GM12878 (cell line): ENCODE measurements at regions not wholly inside any gene's neighbourhood (a gene's known extent, or its start where the extent isn't known, plus 50 kb on each side); places are given as distances from the start of the nearest gene placed in this dataset.

ENCODE experiments used
- ATAC-seq: fragments of 200-7000 bp; cut with Tn5 transposase; 3 replicates; pipeline ENCODE4 v1.9.1; 2020; ENCODE audit warnings: mild to moderate bottlenecking, moderate library complexity
- BruUV-seq: library from RNA; stranded (reverse); fragments of 400-500 nt; replicated peaks from 2 replicates; lab custom pipeline; 2021; lab: Mats Ljungman, UMichigan
- CTCF ChIA-PET: fragments of 300-600 bp; sonication (Branson Sonifier 250); formaldehyde crosslinking; extraction: SDS; loops from one replicate; lab custom pipeline; 2021; ENCODE audit warnings: inconsistent platforms; lab: Yijun Ruan, JAX
- POLR2A ChIA-PET: fragments of 350-600 bp; formaldehyde crosslinking; extraction: SDS; loops from one replicate; lab custom pipeline; 2021; ENCODE audit warnings: inconsistent platforms; lab: Charles Lee
- RAD21 ChIA-PET: fragments of 300-600 bp; sonication (Branson Sonifier 250); formaldehyde crosslinking; loops from one replicate; lab custom pipeline; 2023; ENCODE audit warnings: antibody characterized with exemption; ENCODE audit not compliant: unreplicated experiment; lab: Charles Lee
- SMC1A ChIA-PET: fragments of 300-600 bp; sonication (Branson Sonifier 250); formaldehyde crosslinking; loops from one replicate; lab custom pipeline; 2023; ENCODE audit not compliant: unreplicated experiment, uncharacterized antibody; lab: Charles Lee
- DNase-seq: peaks from one replicate; pipeline ENCODE4 v3.0.0-alpha.2; 2011; ENCODE audit warnings: low read depth, low spot score
- FAIRE-seq: peaks from 3 replicates; lab custom pipeline; 2011; peaks lifted over from hg19 to GRCh38; lab: Jason Lieb, UNC
- H2AFZ ChIP-seq: 2 replicates; pipeline ENCODE4 v1.6.0; 2011; ENCODE audit warnings: low read depth, low read length, control low read depth; ENCODE audit not compliant: control insufficient read depth
- H3K27ac ChIP-seq: 2 replicates; pipeline ENCODE4 v1.5.1; 2011; ENCODE audit warnings: control low read depth; ENCODE audit not compliant: control insufficient read depth, insufficient read depth
- H3K27me3 ChIP-seq, 2 experiments: replicated peaks in 1 of 2; 2 replicates each; pipeline versions ENCODE4 v1.6.0 to v1.6.1; 2011; ENCODE audit warnings: low read length in 1 of 2; ENCODE audit not compliant: control insufficient read depth in 2 of 2, insufficient read depth in 2 of 2
- H3K36me3 ChIP-seq, 2 experiments: 2 replicates each; pipeline ENCODE4 v1.5.1; 2011; ENCODE audit warnings: low read length in 1 of 2; ENCODE audit not compliant: control insufficient read depth in 2 of 2, insufficient read depth in 2 of 2
- H3K4me1 ChIP-seq: 2 replicates; pipeline ENCODE4 v1.6.1; 2011; ENCODE audit warnings: mild to moderate bottlenecking, low read length, moderate library complexity, mixed read lengths; ENCODE audit not compliant: control insufficient read depth, insufficient read depth
- H3K4me2 ChIP-seq: 2 replicates; pipeline ENCODE4 v1.6.0; 2011; ENCODE audit warnings: control low read depth; ENCODE audit not compliant: control insufficient read depth, insufficient read depth
- H3K4me3 ChIP-seq: fragments of 200-600 bp; sonication (generic); 2 replicates; pipeline ENCODE4 v1.5.1; 2016
- H3K79me2 ChIP-seq: 2 replicates; pipeline ENCODE4 v1.6.0; 2011; ENCODE audit warnings: low read length; ENCODE audit not compliant: control insufficient read depth, insufficient read depth
- H3K9ac ChIP-seq: 2 replicates; pipeline ENCODE4 v1.8.0; 2011; ENCODE audit warnings: low read length, control low read depth, mixed read lengths; ENCODE audit not compliant: control insufficient read depth, insufficient read depth
- H3K9me3 ChIP-seq: replicated peaks from 3 replicates; pipeline ENCODE4 v1.5.1; 2011; ENCODE audit warnings: mild to moderate bottlenecking, low read length; ENCODE audit not compliant: control insufficient read depth, insufficient read depth
- H4K20me1 ChIP-seq: 2 replicates; pipeline ENCODE4 v1.6.0; 2011; ENCODE audit not compliant: control insufficient read depth, insufficient read depth
- BACH1 ChIP-seq: fragments of 450-650 bp; IDR thresholded peaks from 2 replicates; pipeline ENCODE4 v1.6.1; 2017; ENCODE audit warnings: mild to moderate bottlenecking, borderline replicate concordance
- CHD4 ChIP-seq: fragments of 200-600 bp; sonication (generic); IDR thresholded peaks from 2 replicates; pipeline ENCODE4 v1.6.1; 2016; ENCODE audit warnings: mild to moderate bottlenecking
- FOS ChIP-seq: IDR thresholded peaks from 3 replicates; pipeline ENCODE4 v1.6.1; 2011; ENCODE audit warnings: borderline replicate concordance; ENCODE audit not compliant: insufficient read length; ENCODE audit errors: extremely low read depth
- FOXK2 ChIP-seq: fragments of 450-650 bp; IDR thresholded peaks from 2 replicates; pipeline ENCODE4 v1.6.1; 2017; ENCODE audit warnings: mild to moderate bottlenecking, moderate library complexity
- KLF5 ChIP-seq: fragments of 450-650 bp; IDR thresholded peaks from 2 replicates; pipeline ENCODE4 v1.6.1; 2014; ENCODE audit warnings: mild to moderate bottlenecking; ENCODE audit not compliant: partially characterized antibody
- POLR2AphosphoS5 ChIP-seq: IDR thresholded peaks from 2 replicates; pipeline ENCODE4 v1.6.1; 2011; ENCODE audit warnings: mild to moderate bottlenecking, low read length, inconsistent platforms
- RUNX3 ChIP-seq: IDR thresholded peaks from 2 replicates; pipeline ENCODE4 v1.6.1; 2012; ENCODE audit warnings: low read length, inconsistent platforms
- SREBF2 ChIP-seq: IDR thresholded peaks from 2 replicates; pipeline ENCODE4 v1.6.1; 2012; ENCODE audit warnings: mild to moderate bottlenecking, low read length
- SRF ChIP-seq, 2 experiments: IDR thresholded peaks; 2 replicates each; pipeline ENCODE4 v1.6.1; 2011; ENCODE audit warnings: low read depth in 2 of 2, low read length in 2 of 2, mild to moderate bottlenecking in 1 of 2, moderate library complexity in 1 of 2
- SUZ12 ChIP-seq: fragments of 200-600 bp; sonication (generic); IDR thresholded peaks from one replicate; pipeline ENCODE4 v1.6.1; 2018; ENCODE audit warnings: antibody characterized with exemption, mild to moderate bottlenecking; ENCODE audit not compliant: unreplicated experiment
- ZNF622 ChIP-seq: fragments of 450-650 bp; IDR thresholded peaks from 2 replicates; pipeline ENCODE4 v1.6.1; 2017; ENCODE audit warnings: mild to moderate bottlenecking, inconsistent platforms
- WGBS: methylation state at CpG from one replicate; pipeline ENCODE4 v1.1.6; 2016; ENCODE audit warnings: low lambda C conversion rate; ENCODE audit not compliant: insufficient replicate concordance, insufficient coverage; ENCODE audit errors: missing lambda C conversion rate; 5-methylcytosine and 5-hydroxymethylcytosine counted together
- in situ Hi-C: fragments of 300-500 bp; cut with MboI; formaldehyde crosslinking; loops from 9 replicates; pipeline ENCODE4 v1.14.3; 2018; ENCODE audit warnings: mixed read lengths
- intact Hi-C: fragments of 100-400 bp; cut with micrococcal nuclease; formaldehyde crosslinking; loops from one replicate; pipeline ENCODE4 v1.14.2; 2022; ENCODE audit not compliant: unreplicated experiment
- TF ChIP-seq, protein P1 (sequence below): IDR thresholded peaks from 2 replicates; pipeline ENCODE4 v1.6.1; 2011; ENCODE audit warnings: borderline replicate concordance, low read depth, mild to moderate bottlenecking, moderate library complexity, low read length; ENCODE audit not compliant: insufficient read depth, poor library complexity, severe bottlenecking
- TF ChIP-seq, protein P2 (sequence below): IDR thresholded peaks from 2 replicates; pipeline ENCODE4 v1.6.1; 2011; ENCODE audit warnings: low read depth, mild to moderate bottlenecking, low read length, moderate library complexity, borderline replicate concordance; ENCODE audit errors: extremely low read depth
- TF ChIP-seq, protein P3 (sequence below): fragments of 150-350 bp; IDR thresholded peaks from 2 replicates; pipeline ENCODE4 v1.6.1; 2016; ENCODE audit warnings: low read depth, low read length
- TF ChIP-seq, protein P4 (sequence below): IDR thresholded peaks from 2 replicates; pipeline ENCODE4 v1.6.1; 2012; ENCODE audit warnings: mild to moderate bottlenecking, low read depth, low read length
- TF ChIP-seq, protein P5 (sequence below): IDR thresholded peaks from 2 replicates; pipeline ENCODE4 v1.6.1; 2012; ENCODE audit warnings: low read length, inconsistent platforms

DNA sequence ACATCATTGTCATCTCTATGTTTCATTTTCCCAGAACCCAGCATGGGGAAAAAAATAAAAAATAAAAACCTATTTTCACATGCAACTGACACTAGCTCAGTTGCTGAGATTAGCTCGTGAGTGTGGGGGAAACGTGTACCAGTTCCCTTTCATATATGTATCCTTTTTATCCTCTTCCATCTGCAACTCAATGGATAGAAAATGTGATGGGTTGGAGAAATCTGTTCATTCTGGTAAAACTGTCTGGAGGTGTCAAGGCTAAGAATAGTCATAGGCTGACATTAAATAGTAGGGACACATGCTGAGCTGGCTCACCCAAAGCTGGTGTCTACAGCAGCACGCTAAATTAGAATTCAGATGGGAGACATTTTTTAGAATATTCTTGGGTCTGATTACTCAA lies 519.3 kb downstream of the ELAVL2 start:
- intact Hi-C loops: no loop called here
- Histone ChIP-seq H2AFZ (no peak overlapping the region), H3K9me3 (no peaks in the 10 kb centered on the region), H3K4me1 (no peaks in the 10 kb centered on the region), H3K9ac (no peak overlapping the region), H3K36me3 (no peaks in the 10 kb centered on the region), H3K79me2 (no peaks in the 10 kb centered on the region), H4K20me1 (no peaks in the 10 kb centered on the region), H3K27me3 (no peaks in the 10 kb centered on the region), H3K4me2 (no peak overlapping the region), H3K27ac (no peak overlapping the region), H3K4me3 (no peak overlapping the region)
- ATAC-seq (no peak), DNase-seq (no peak), FAIRE-seq (no peak)
- ChIA-PET POLR2A (no interaction called here), RAD21 (no interaction called here), SMC1A (interaction anchor here (2.1 kb wide), 1 partner anchor 208 kb away, joined by 4 read pairs; no protein-coding TSS in a partner anchor), CTCF (no interaction called here)
- in situ Hi-C loops: no loop called here
- no TSS peak for BruUV-seq
- WGBS: 7% methylated on average over 3 of the region's 3 CpGs
- TF ChIP-seq, protein P1, sequence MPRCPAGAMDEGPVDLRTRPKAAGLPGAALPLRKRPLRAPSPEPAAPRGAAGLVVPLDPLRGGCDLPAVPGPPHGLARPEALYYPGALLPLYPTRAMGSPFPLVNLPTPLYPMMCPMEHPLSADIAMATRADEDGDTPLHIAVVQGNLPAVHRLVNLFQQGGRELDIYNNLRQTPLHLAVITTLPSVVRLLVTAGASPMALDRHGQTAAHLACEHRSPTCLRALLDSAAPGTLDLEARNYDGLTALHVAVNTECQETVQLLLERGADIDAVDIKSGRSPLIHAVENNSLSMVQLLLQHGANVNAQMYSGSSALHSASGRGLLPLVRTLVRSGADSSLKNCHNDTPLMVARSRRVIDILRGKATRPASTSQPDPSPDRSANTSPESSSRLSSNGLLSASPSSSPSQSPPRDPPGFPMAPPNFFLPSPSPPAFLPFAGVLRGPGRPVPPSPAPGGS: no peak
- TF ChIP-seq SREBF2: no peak
- no peak for TF ChIP-seq CHD4
- TF ChIP-seq, protein P2, sequence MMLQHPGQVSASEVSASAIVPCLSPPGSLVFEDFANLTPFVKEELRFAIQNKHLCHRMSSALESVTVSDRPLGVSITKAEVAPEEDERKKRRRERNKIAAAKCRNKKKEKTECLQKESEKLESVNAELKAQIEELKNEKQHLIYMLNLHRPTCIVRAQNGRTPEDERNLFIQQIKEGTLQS: no peak
- TF ChIP-seq, protein P3, sequence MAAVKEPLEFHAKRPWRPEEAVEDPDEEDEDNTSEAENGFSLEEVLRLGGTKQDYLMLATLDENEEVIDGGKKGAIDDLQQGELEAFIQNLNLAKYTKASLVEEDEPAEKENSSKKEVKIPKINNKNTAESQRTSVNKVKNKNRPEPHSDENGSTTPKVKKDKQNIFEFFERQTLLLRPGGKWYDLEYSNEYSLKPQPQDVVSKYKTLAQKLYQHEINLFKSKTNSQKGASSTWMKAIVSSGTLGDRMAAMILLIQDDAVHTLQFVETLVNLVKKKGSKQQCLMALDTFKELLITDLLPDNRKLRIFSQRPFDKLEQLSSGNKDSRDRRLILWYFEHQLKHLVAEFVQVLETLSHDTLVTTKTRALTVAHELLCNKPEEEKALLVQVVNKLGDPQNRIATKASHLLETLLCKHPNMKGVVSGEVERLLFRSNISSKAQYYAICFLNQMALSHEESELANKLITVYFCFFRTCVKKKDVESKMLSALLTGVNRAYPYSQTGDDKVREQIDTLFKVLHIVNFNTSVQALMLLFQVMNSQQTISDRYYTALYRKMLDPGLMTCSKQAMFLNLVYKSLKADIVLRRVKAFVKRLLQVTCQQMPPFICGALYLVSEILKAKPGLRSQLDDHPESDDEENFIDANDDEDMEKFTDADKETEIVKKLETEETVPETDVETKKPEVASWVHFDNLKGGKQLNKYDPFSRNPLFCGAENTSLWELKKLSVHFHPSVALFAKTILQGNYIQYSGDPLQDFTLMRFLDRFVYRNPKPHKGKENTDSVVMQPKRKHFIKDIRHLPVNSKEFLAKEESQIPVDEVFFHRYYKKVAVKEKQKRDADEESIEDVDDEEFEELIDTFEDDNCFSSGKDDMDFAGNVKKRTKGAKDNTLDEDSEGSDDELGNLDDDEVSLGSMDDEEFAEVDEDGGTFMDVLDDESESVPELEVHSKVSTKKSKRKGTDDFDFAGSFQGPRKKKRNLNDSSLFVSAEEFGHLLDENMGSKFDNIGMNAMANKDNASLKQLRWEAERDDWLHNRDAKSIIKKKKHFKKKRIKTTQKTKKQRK: no peak
- TF ChIP-seq SUZ12: no peak
- TF ChIP-seq, protein P4, sequence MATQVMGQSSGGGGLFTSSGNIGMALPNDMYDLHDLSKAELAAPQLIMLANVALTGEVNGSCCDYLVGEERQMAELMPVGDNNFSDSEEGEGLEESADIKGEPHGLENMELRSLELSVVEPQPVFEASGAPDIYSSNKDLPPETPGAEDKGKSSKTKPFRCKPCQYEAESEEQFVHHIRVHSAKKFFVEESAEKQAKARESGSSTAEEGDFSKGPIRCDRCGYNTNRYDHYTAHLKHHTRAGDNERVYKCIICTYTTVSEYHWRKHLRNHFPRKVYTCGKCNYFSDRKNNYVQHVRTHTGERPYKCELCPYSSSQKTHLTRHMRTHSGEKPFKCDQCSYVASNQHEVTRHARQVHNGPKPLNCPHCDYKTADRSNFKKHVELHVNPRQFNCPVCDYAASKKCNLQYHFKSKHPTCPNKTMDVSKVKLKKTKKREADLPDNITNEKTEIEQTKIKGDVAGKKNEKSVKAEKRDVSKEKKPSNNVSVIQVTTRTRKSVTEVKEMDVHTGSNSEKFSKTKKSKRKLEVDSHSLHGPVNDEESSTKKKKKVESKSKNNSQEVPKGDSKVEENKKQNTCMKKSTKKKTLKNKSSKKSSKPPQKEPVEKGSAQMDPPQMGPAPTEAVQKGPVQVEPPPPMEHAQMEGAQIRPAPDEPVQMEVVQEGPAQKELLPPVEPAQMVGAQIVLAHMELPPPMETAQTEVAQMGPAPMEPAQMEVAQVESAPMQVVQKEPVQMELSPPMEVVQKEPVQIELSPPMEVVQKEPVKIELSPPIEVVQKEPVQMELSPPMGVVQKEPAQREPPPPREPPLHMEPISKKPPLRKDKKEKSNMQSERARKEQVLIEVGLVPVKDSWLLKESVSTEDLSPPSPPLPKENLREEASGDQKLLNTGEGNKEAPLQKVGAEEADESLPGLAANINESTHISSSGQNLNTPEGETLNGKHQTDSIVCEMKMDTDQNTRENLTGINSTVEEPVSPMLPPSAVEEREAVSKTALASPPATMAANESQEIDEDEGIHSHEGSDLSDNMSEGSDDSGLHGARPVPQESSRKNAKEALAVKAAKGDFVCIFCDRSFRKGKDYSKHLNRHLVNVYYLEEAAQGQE: no peak
- TF ChIP-seq BACH1: no peak
- TF ChIP-seq, protein P5, sequence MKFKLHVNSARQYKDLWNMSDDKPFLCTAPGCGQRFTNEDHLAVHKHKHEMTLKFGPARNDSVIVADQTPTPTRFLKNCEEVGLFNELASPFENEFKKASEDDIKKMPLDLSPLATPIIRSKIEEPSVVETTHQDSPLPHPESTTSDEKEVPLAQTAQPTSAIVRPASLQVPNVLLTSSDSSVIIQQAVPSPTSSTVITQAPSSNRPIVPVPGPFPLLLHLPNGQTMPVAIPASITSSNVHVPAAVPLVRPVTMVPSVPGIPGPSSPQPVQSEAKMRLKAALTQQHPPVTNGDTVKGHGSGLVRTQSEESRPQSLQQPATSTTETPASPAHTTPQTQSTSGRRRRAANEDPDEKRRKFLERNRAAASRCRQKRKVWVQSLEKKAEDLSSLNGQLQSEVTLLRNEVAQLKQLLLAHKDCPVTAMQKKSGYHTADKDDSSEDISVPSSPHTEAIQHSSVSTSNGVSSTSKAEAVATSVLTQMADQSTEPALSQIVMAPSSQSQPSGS: no peak
- no peak for TF ChIP-seq RUNX3
- TF ChIP-seq FOXK2: no peak
- no peak for TF ChIP-seq SRF (IDR thresholded peaks at IDR 0.05; ENCODE audit: low read depth in 2 of 2, low read length in 2 of 2)
- TF ChIP-seq KLF5: no peak
- TF ChIP-seq POLR2AphosphoS5: no peak
- TF ChIP-seq FOS: no peak
- TF ChIP-seq ZNF622: no peak
